SK-N-MC (cell line): ENCODE measurements at regions not wholly inside any gene's neighbourhood (a gene's known extent, or its start where the extent isn't known, plus 50 kb on each side); places are given as distances from the start of the nearest gene placed in this dataset.
"Not testable (repeated sequence)": the region's sequence is repeated elsewhere in the genome, so short reads cannot be mapped to it uniquely, and the experiment has no call there.

Source experiments
- DNase-seq: peaks from one replicate; pipeline ENCODE4 v3.0.0-alpha.2; 2011; ENCODE audit warnings: low read depth, low spot score
- H3K27ac ChIP-seq: fragments of 200-600 bp; sonication (generic); 2 replicates; pipeline ENCODE4 v1.5.1; 2016; ENCODE audit warnings: mixed run types
- H3K36me3 ChIP-seq: fragments of 200-600 bp; sonication (generic); 2 replicates; pipeline ENCODE4 v1.6.1; 2017; ENCODE audit warnings: antibody characterized with exemption, low read length, mixed read lengths; ENCODE audit not compliant: insufficient read depth
- H3K4me3 ChIP-seq: fragments of 200-600 bp; sonication (generic); 2 replicates; pipeline ENCODE4 v1.5.1; 2016
- H3K9ac ChIP-seq: fragments of 200-600 bp; sonication (generic); 2 replicates; pipeline ENCODE4 v1.8.0; 2017; ENCODE audit warnings: mixed run types, mixed read lengths; ENCODE audit not compliant: insufficient read length
- H3K9me3 ChIP-seq: fragments of 200-600 bp; sonication (generic); 2 replicates; pipeline ENCODE4 v1.6.1; 2017; ENCODE audit warnings: low read depth, mild to moderate bottlenecking, antibody characterized with exemption, low read length, moderate library complexity, mixed read lengths
- EZH2 ChIP-seq: fragments of 200-600 bp; sonication (generic); IDR thresholded peaks from one replicate; pipeline ENCODE4 v1.6.1; 2017; ENCODE audit warnings: antibody characterized with exemption
- FOXP2 ChIP-seq: optimal IDR thresholded peaks from 2 replicates; pipeline ENCODE3; 2011; ENCODE audit warnings: mild to moderate bottlenecking, moderate library complexity; ENCODE audit not compliant: insufficient read depth; ENCODE audit errors: extremely low read length, control extremely low read depth
- POLR2AphosphoS5 ChIP-seq: IDR thresholded peaks from 2 replicates; pipeline ENCODE4 v1.6.1; 2012; ENCODE audit warnings: mild to moderate bottlenecking, low read depth, low read length, borderline replicate concordance

DNA sequence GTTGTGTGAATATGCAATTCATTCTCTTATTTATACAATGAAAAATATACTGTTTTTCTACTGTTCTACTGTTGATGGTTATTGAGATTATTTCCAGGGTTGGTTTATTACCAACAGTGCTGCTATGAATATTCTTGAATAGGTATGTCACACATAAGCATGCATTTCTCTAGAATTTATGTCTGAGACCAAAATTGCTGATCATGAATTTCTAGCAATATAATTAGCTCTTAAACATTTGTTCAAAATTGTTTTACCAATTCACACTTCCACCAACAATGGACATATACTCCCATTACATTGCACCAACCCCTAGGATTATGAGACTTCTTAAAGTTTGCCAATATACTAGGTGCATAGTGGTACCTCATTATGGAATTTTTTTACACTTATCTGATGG, 164.1 kb upstream of the KCNQ5 start:
- H3K9ac ChIP-seq: no peak overlapping the region
- no peak overlapping the region for H3K27ac ChIP-seq
- H3K4me3 ChIP-seq: no peak overlapping the region
- no peaks in the 10 kb centered on the region for H3K9me3 ChIP-seq
- no peaks in the 10 kb centered on the region for H3K36me3 ChIP-seq
- no peak for DNase-seq
- TF ChIP-seq FOXP2 (no peak), EZH2 (no peak), POLR2AphosphoS5 (no peak)

DNA sequence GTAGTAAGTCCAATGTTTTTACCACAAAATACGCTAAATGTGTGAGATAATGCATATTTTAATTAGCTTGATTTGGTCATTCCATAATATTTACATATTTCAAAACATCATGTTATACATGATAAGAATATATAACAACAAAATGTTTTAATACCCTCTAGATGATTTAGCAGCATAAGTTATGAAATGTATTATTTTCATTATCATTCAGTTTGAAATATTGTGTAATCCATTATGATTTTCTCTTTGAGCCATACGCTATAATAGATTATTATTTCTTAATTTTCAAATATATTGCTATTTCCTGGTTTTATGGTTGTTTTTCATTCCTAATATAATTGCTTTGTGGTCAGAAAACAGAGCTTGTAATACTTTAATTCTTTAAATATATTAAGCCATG, 163.3 kb upstream of the KCNQ5 start:
- Histone ChIP-seq H3K27ac (no peak overlapping the region), H3K4me3 (no peak overlapping the region), H3K36me3 (no peaks in the 10 kb centered on the region), H3K9me3 (no peaks in the 10 kb centered on the region), H3K9ac (no peak overlapping the region)
- TF ChIP-seq EZH2 (no peak), FOXP2 (no peak), POLR2AphosphoS5 (no peak)
- DNase-seq: no peak

GRCh38 chr6:72461144-72461543, 160.7 kb upstream of the KCNQ5 start:
- DNase-seq: peak; percentile 48
- no peaks in the 10 kb centered on the region for H3K36me3 ChIP-seq
- H3K4me3 ChIP-seq: no peak overlapping the region
- no peak overlapping the region for H3K9ac ChIP-seq
- no peak for TF ChIP-seq POLR2AphosphoS5
- peak; percentile 83 for TF ChIP-seq FOXP2
- H3K9me3 ChIP-seq: no peaks in the 10 kb centered on the region
- H3K27ac ChIP-seq: no peak overlapping the region

DNA sequence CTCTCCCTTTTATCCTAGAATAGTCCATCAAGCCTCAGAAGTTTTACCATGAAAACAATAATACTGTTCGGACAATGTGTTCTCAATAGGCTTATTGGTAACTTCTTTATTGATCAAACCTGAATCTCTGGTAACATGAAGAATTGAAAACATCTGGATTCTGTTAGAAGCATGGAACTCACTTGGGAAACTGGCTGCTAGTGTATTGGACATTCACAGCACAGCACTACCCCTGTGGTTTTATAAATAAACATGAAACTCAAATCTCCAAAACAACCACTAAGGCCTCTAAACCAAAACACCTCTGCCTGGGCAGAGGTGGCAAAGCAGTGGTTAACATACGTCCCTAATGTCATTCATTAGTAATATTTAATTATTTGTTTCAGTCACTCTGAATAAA, 157.6 kb upstream of the KCNQ5 start:
- no peak overlapping the region for H3K4me3 ChIP-seq
- TF ChIP-seq FOXP2 (no peak), POLR2AphosphoS5 (no peak), EZH2 (no peak)
- H3K27ac ChIP-seq: no peak overlapping the region
- H3K9ac ChIP-seq: no peak overlapping the region
- no peaks in the 10 kb centered on the region for H3K36me3 ChIP-seq
- DNase-seq: no peak
- H3K9me3 ChIP-seq: no peaks in the 10 kb centered on the region

DNA sequence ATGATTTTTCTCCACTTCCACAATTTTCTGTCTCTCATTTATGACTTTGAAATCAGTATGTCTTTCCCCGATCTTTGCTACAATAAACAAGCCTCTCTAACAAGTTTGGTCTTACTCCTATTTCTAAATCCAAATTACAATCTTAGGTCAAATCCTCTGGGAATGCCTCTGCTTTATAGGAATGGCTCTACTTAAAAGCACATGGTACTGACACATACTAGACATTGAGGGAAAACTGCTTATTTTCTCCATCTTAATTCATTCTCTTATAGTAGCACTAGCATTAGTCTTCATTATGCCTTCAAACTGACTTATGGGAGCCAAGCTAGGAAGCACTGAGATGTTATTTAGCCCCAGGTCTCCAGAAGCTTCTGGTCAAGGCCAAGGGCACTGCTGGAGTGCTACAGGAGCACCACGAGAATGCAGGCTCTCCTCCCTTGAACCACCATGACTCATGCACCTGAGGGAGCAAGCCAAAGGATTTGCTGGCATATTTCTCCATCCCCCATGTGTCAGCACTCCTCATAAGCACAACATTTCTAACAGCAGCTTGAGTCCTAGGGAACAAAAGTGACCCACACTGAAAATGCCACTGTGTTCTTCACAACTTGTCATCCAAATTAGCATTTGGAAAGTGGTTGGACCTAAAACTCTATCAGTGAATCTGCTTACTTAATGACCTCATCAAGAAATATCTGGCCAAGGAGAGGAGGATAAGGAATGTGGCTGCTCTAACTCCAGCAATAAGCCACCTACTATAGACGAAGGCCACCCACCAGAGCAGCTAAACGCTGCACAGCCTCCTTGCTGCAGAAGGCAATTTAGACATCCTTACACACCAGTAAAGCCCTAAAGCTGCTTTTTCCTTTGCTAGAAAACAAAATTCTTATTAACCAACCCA, 156.8 kb upstream of the KCNQ5 start:
- no peak overlapping the region for H3K4me3 ChIP-seq
- no peaks in the 10 kb centered on the region for H3K9me3 ChIP-seq
- no peak overlapping the region for H3K9ac ChIP-seq
- DNase-seq: no peak
- H3K27ac ChIP-seq: no peak overlapping the region
- no peaks in the 10 kb centered on the region for H3K36me3 ChIP-seq
- no peak for TF ChIP-seq EZH2
- TF ChIP-seq POLR2AphosphoS5: no peak
- no peak for TF ChIP-seq FOXP2

GRCh38 chr6:72466471-72466870, 155.4 kb upstream of the KCNQ5 start:
- Histone ChIP-seq H3K9ac (no peak overlapping the region), H3K4me3 (no peak overlapping the region), H3K9me3 (no peaks in the 10 kb centered on the region), H3K27ac (no peak overlapping the region), H3K36me3 (no peaks in the 10 kb centered on the region)
- no peak for TF ChIP-seq FOXP2
- TF ChIP-seq EZH2: no peak
- TF ChIP-seq POLR2AphosphoS5: no peak
- DNase-seq: no peak

DNA sequence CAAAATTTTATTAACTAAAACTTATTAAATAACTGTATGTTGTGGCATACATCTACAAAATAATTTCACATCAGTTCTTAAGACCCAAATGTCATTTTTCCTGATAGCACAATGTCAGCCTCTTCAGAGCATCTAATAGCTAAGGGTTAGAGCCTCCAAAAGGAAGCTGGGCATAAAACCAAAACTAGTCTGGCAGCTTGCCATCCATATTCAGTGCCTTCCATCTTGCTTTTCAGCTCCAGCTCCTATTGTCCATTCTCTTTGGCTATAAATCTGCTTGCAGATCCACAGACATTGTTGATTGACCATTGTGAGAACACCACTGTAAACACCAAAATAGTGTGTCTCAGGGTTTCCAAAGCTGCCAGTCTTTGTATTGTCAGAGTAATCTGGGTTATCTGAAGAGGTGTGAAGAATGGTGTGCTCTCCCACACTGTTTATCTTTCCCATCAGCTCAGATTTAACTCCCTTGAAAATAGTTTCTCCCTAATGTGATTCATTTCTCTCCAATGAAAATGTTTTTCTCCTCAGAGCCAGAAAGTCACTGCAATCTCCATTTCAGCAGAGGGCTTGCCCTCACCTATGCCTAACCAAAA, 154.8 kb upstream of the KCNQ5 start:
- no peak for TF ChIP-seq EZH2
- TF ChIP-seq POLR2AphosphoS5: no peak
- no peak for TF ChIP-seq FOXP2
- Histone ChIP-seq H3K36me3 (no peaks in the 10 kb centered on the region), H3K27ac (no peak overlapping the region), H3K4me3 (no peak overlapping the region), H3K9me3 (no peaks in the 10 kb centered on the region), H3K9ac (no peak overlapping the region)
- DNase-seq: no peak

- not testable (repeated sequence) for H3K27ac ChIP-seq, DNase-seq, H3K36me3 ChIP-seq, H3K9me3 ChIP-seq, H3K9ac ChIP-seq, H3K4me3 ChIP-seq
Observed at GRCh38 chr6:72469406-72469983, 152.4 kb upstream of the KCNQ5 start.
